Naive thymus-derived CD4-positive, alpha-beta T cell (primary cell): ENCODE measurements at regions not wholly inside any gene's neighbourhood (a gene's known extent, or its start where the extent isn't known, plus 50 kb on each side); places are given as distances from the start of the nearest gene placed in this dataset.
A peak's percentile ranks its signal among the peaks of the same experiment; 100 is the strongest.

ENCODE experiments used
- ATAC-seq: fragments of 150-1000 bp; cut with Tn5 transposase; 2 replicates; pipeline ENCODE4 v1.10.0; 2021; ENCODE audit warnings: mild to moderate bottlenecking, moderate library complexity
- CTCF ChIA-PET: fragments of 350-600 bp; sonication (Branson Sonifier 250); formaldehyde crosslinking; loops from one replicate; lab custom pipeline; 2021; ENCODE audit warnings: antibody characterized with exemption; lab: Charles Lee
- POLR2A ChIA-PET: fragments of 350-600 bp; sonication (Branson Sonifier 250); formaldehyde crosslinking; loops from one replicate; lab custom pipeline; 2021; ENCODE audit warnings: antibody characterized with exemption, inconsistent platforms; lab: Charles Lee
- DNase-seq, 9 donors: peaks; one replicate each; pipeline versions ENCODE4 v3.0.0 to v3.0.0-alpha.2; 2020 to 2022; ENCODE audit warnings: mixed read lengths in 1 of 9
- H3K27ac ChIP-seq: one replicate; pipeline ENCODE4 v1.7.0; 2013; ENCODE audit warnings: mild to moderate bottlenecking, low read depth, low read length, moderate library complexity
- H3K27me3 ChIP-seq, 2 donors: one replicate each; pipeline ENCODE4 v1.7.0; 2013; ENCODE audit warnings: low read length in 2 of 2, mild to moderate bottlenecking in 2 of 2, moderate library complexity in 2 of 2; ENCODE audit not compliant: control insufficient read depth in 2 of 2, insufficient read depth in 2 of 2
- H3K36me3 ChIP-seq, 3 experiments: 1 replicate in 2 of 3; 2 replicates in 1 of 3; pipeline ENCODE4 v1.7.0; 2013; ENCODE audit warnings: low read length in 3 of 3, mild to moderate bottlenecking in 3 of 3, moderate library complexity in 1 of 3; ENCODE audit not compliant: insufficient read depth in 3 of 3, control insufficient read depth in 2 of 3
- H3K4me1 ChIP-seq, 2 donors: one replicate each; pipeline ENCODE4 v1.7.0; 2013; ENCODE audit warnings: low read length in 2 of 2, mild to moderate bottlenecking in 2 of 2, moderate library complexity in 1 of 2; ENCODE audit not compliant: control insufficient read depth in 2 of 2, insufficient read depth in 2 of 2
- H3K4me3 ChIP-seq: 2 replicates; pipeline ENCODE4 v1.7.0; 2013; ENCODE audit warnings: mild to moderate bottlenecking, low read length
- H3K9me3 ChIP-seq, 3 experiments: 1 replicate in 2 of 3; 2 replicates in 1 of 3; pipeline ENCODE4 v1.7.0; 2013; ENCODE audit warnings: low read length in 3 of 3; ENCODE audit not compliant: control insufficient read depth in 2 of 3
- H3K27ac Mint-ChIP-seq, 9 donors: one replicate each; pipeline ENCODE4 v1.8.0; 2020 to 2022; ENCODE audit warnings: mixed read lengths in 9 of 9, mild to moderate bottlenecking in 8 of 9, moderate library complexity in 5 of 9, inconsistent platforms in 2 of 9
- H3K27me3 Mint-ChIP-seq, 5 donors: one replicate each; pipeline ENCODE4 v1.8.0; 2021 to 2022; ENCODE audit warnings: mixed read lengths in 5 of 5, mild to moderate bottlenecking in 1 of 5
- H3K36me3 Mint-ChIP-seq, 5 donors: one replicate each; pipeline ENCODE4 v1.8.0; 2020 to 2022; ENCODE audit warnings: mixed read lengths in 5 of 5, mild to moderate bottlenecking in 3 of 5, inconsistent platforms in 1 of 5
- H3K4me1 Mint-ChIP-seq, 7 donors: one replicate each; pipeline ENCODE4 v1.8.0; 2020 to 2022; ENCODE audit warnings: mixed read lengths in 7 of 7, mild to moderate bottlenecking in 3 of 7, inconsistent platforms in 1 of 7
- H3K4me3 Mint-ChIP-seq, 10 donors: one replicate each; pipeline ENCODE4 v1.8.0; 2020 to 2022; ENCODE audit warnings: mild to moderate bottlenecking in 10 of 10, mixed read lengths in 10 of 10, moderate library complexity in 6 of 10, inconsistent platforms in 2 of 10
- H3K9me3 Mint-ChIP-seq, 11 donors: one replicate each; pipeline ENCODE4 v1.8.0; 2020 to 2022; ENCODE audit warnings: mixed read lengths in 11 of 11, mild to moderate bottlenecking in 4 of 11, inconsistent platforms in 1 of 11, moderate library complexity in 1 of 11
- intact Hi-C, 2 donors: fragments of 100-400 bp; cut with micrococcal nuclease; formaldehyde crosslinking; loops; one replicate each; pipeline ENCODE4 v1.15.1; 2023

- Mint-ChIP-seq H3K27me3 (peaks cover 0 to 11% (median 0%) of the 10 kb centered on the region in 5 donors), H3K4me3 (no peak overlapping the region), H3K36me3 (peaks cover 0 to 9% (median 2%) of the 10 kb centered on the region in 5 donors), H3K27ac (no peak overlapping the region), H3K9me3 (peaks cover 6 to 23% (median 13%) of the 10 kb centered on the region in 11 donors), H3K4me1 (peaks cover 0 to 10% (median 0%) of the 10 kb centered on the region in 7 donors)
- intact Hi-C loops, result no loop called here
- H3K4me3 ChIP-seq, result no peak overlapping the region
- H3K4me1 ChIP-seq, result no peaks in the 10 kb centered on the region
- ChIA-PET CTCF (no interaction called here), POLR2A (no interaction called here)
- H3K27ac ChIP-seq, result no peak overlapping the region
- no peak for DNase-seq
- ATAC-seq, result no peak
- no peaks in the 10 kb centered on the region for H3K9me3 ChIP-seq
- H3K36me3 ChIP-seq, result no peaks in the 10 kb centered on the region
- H3K27me3 ChIP-seq, result no peaks in the 10 kb centered on the region
These were observed 197.3 kb upstream of the STK17B start for GRCh38 chr2:196368546-196369225.

GRCh38 chr2:196369967-196370366 is 198.6 kb upstream of the STK17B start:
- Mint-ChIP-seq H3K9me3 (peaks cover 6 to 23% (median 13%) of the 10 kb centered on the region in 11 donors), H3K27me3 (peaks cover 0 to 15% (median 4%) of the 10 kb centered on the region in 5 donors), H3K4me1 (peaks cover 0 to 10% (median 0%) of the 10 kb centered on the region in 7 donors), H3K4me3 (no peak overlapping the region), H3K27ac (no peak overlapping the region), H3K36me3 (peaks cover 0 to 9% (median 2%) of the 10 kb centered on the region in 5 donors)
- no peaks in the 10 kb centered on the region for H3K9me3 ChIP-seq
- H3K4me3 ChIP-seq, result no peak overlapping the region
- intact Hi-C loops, result no loop called here
- DNase-seq, result no peak
- no peaks in the 10 kb centered on the region for H3K27me3 ChIP-seq
- ATAC-seq, result no peak
- CTCF ChIA-PET, result no interaction called here
- H3K27ac ChIP-seq, result no peak overlapping the region
- H3K36me3 ChIP-seq, result no peaks in the 10 kb centered on the region
- no peaks in the 10 kb centered on the region for H3K4me1 ChIP-seq
- POLR2A ChIA-PET, result interaction anchor here (0.6 kb wide), 1 partner anchor 31 kb away, joined by 4 read pairs; no protein-coding TSS in a partner anchor

- CTCF ChIA-PET, result interaction anchor here (0.5 kb wide), 1 partner anchor 66 kb away, joined by 4 read pairs; no protein-coding TSS in a partner anchor
- Mint-ChIP-seq H3K36me3 (peaks cover 0 to 9% (median 2%) of the 10 kb centered on the region in 5 donors), H3K4me3 (no peak overlapping the region), H3K4me1 (peaks cover 0 to 9% (median 0%) of the 10 kb centered on the region in 7 donors), H3K27me3 (peaks cover 0 to 15% (median 4%) of the 10 kb centered on the region in 5 donors), H3K9me3 (peaks cover 6 to 23% (median 13%) of the 10 kb centered on the region in 11 donors), H3K27ac (no peak overlapping the region)
- H3K9me3 ChIP-seq, result no peaks in the 10 kb centered on the region
- POLR2A ChIA-PET, result interaction anchor here (0.6 kb wide), 1 partner anchor 30 kb away, joined by 4 read pairs; no protein-coding TSS in a partner anchor
- no peaks in the 10 kb centered on the region for H3K27me3 ChIP-seq
- ATAC-seq (no peak), DNase-seq (no peak)
- intact Hi-C loops, result no loop called here
- H3K4me3 ChIP-seq, result no peak overlapping the region
- no peaks in the 10 kb centered on the region for H3K4me1 ChIP-seq
- no peaks in the 10 kb centered on the region for H3K36me3 ChIP-seq
- no peak overlapping the region for H3K27ac ChIP-seq
These were observed 199.0 kb upstream of the STK17B start for GRCh38 chr2:196370381-196370780.

GRCh38 chr2:196372276-196372809 is 201.0 kb upstream of the STK17B start:
- no peak overlapping the region for H3K4me3 ChIP-seq
- H3K9me3 Mint-ChIP-seq, result peaks cover 6 to 23% (median 13%) of the 10 kb centered on the region in 11 donors
- POLR2A ChIA-PET, result no interaction called here
- H3K36me3 ChIP-seq, result no peaks in the 10 kb centered on the region
- no peak overlapping the region for H3K4me3 Mint-ChIP-seq
- H3K36me3 Mint-ChIP-seq, result peaks cover 0 to 9% (median 2%) of the 10 kb centered on the region in 5 donors
- ATAC-seq (no peak), DNase-seq (no peak)
- no peaks in the 10 kb centered on the region for H3K27me3 ChIP-seq
- no peak overlapping the region for H3K27ac Mint-ChIP-seq
- peaks cover 0 to 15% (median 9%) of the 10 kb centered on the region in 5 donors for H3K27me3 Mint-ChIP-seq
- H3K27ac ChIP-seq, result no peak overlapping the region
- no peaks in the 10 kb centered on the region for H3K4me1 ChIP-seq
- CTCF ChIA-PET, result no interaction called here
- intact Hi-C loops, result no loop called here
- H3K4me1 Mint-ChIP-seq, result no peaks in the 10 kb centered on the region
- H3K9me3 ChIP-seq, result no peaks in the 10 kb centered on the region

GRCh38 chr2:196372811-196373664 is 201.7 kb upstream of the STK17B start:
- H3K4me1 ChIP-seq, result no peaks in the 10 kb centered on the region
- no peaks in the 10 kb centered on the region for H3K4me1 Mint-ChIP-seq
- no peaks in the 10 kb centered on the region for H3K27me3 ChIP-seq
- ChIA-PET CTCF (no interaction called here), POLR2A (no interaction called here)
- peaks cover 0 to 9% (median 2%) of the 10 kb centered on the region in 5 donors for H3K36me3 Mint-ChIP-seq
- H3K36me3 ChIP-seq, result no peaks in the 10 kb centered on the region
- H3K4me3 ChIP-seq, result no peak overlapping the region
- H3K27me3 Mint-ChIP-seq, result peaks cover 0 to 17% (median 9%) of the 10 kb centered on the region in 5 donors
- H3K4me3 Mint-ChIP-seq, result no peak overlapping the region
- H3K9me3 ChIP-seq, result no peaks in the 10 kb centered on the region
- no peak for ATAC-seq
- intact Hi-C loops, result no loop called here
- DNase-seq, result no peak
- H3K9me3 Mint-ChIP-seq, result peaks cover 6 to 21% (median 9%) of the 10 kb centered on the region in 11 donors
- H3K27ac Mint-ChIP-seq, result no peak overlapping the region
- H3K27ac ChIP-seq, result no peak overlapping the region

GRCh38 chr2:196376984-196377877 is 205.9 kb upstream of the STK17B start:
- H3K27me3 Mint-ChIP-seq, result peaks cover 0 to 15% (median 10%) of the 10 kb centered on the region in 5 donors
- intact Hi-C loops, result no loop called here
- no peaks in the 10 kb centered on the region for H3K36me3 ChIP-seq
- ATAC-seq (no peak), DNase-seq (peak in 1 of 9 donors; percentile 22)
- H3K4me3 ChIP-seq, result no peak overlapping the region
- no peaks in the 10 kb centered on the region for H3K9me3 Mint-ChIP-seq
- no peaks in the 10 kb centered on the region for H3K36me3 Mint-ChIP-seq
- H3K4me1 Mint-ChIP-seq, result no peaks in the 10 kb centered on the region
- ChIA-PET CTCF (interaction anchor here (0.7 kb wide), 1 partner anchor 1871 kb away, joined by 3 read pairs; no protein-coding TSS in a partner anchor), POLR2A (no interaction called here)
- H3K27me3 ChIP-seq, result no peaks in the 10 kb centered on the region
- no peak overlapping the region for H3K27ac ChIP-seq
- H3K27ac Mint-ChIP-seq, result no peak overlapping the region
- no peak overlapping the region for H3K4me3 Mint-ChIP-seq
- no peaks in the 10 kb centered on the region for H3K9me3 ChIP-seq
- H3K4me1 ChIP-seq, result no peaks in the 10 kb centered on the region
